ENCODE measurements at regions not wholly inside any gene's neighbourhood (a gene's known extent, or its start where the extent isn't known, plus 50 kb on each side); places are given as distances from the start of the nearest gene placed in this dataset.

- FAIRE-seq, result no peak
- CTCF ChIA-PET, result no interaction called here
- Histone ChIP-seq H3K4me3 (no peak overlapping the region), H4K20me1 (ENCODE audit: control insufficient read depth, insufficient read depth) (no peaks in the 10 kb centered on the region), H3K27me3 (replicated peaks in 1 of 2; ENCODE audit: control insufficient read depth in 2 of 2, insufficient read depth in 2 of 2, low read length in 1 of 2) (no peaks in the 10 kb centered on the region), H3K4me2 (ENCODE audit: control insufficient read depth, insufficient read depth) (no peak overlapping the region), H3K36me3 (ENCODE audit: control insufficient read depth in 2 of 2, insufficient read depth in 2 of 2, low read length in 1 of 2) (no peaks in the 10 kb centered on the region), H3K9me3 (replicated peaks; ENCODE audit: control insufficient read depth, insufficient read depth, low read length) (no peaks in the 10 kb centered on the region), H3K27ac (ENCODE audit: control insufficient read depth, insufficient read depth) (no peak overlapping the region), H2AFZ (ENCODE audit: control insufficient read depth, low read depth, low read length) (no peak overlapping the region), H3K9ac (ENCODE audit: control insufficient read depth, insufficient read depth, low read length) (no peak overlapping the region), H3K79me2 (ENCODE audit: control insufficient read depth, insufficient read depth, low read length) (no peaks in the 10 kb centered on the region), H3K4me1 (ENCODE audit: control insufficient read depth, insufficient read depth, low read length) (no peaks in the 10 kb centered on the region)
- no TSS peak for BruUV-seq (replicated peaks)
- 9% methylated on average over 5 of the region's 5 CpGs for WGBS (ENCODE audit: insufficient coverage, insufficient replicate concordance, low lambda C conversion rate, missing lambda C conversion rate)
- no peak for ATAC-seq
- SMC1A ChIA-PET (ENCODE audit: uncharacterized antibody, unreplicated experiment), result no interaction called here
- intact Hi-C loops (cut with micrococcal nuclease; ENCODE audit: unreplicated experiment) (no loop called here), in situ Hi-C loops (cut with MboI) (no loop called here)
- RAD21 ChIA-PET (ENCODE audit: unreplicated experiment), result no interaction called here
- no peak for DNase-seq (ENCODE audit: low read depth, low spot score)
- no peak for TF ChIP-seq ATF7 (IDR thresholded peaks at IDR 0.05; ENCODE audit: low read depth)
- no peak for TF ChIP-seq E4F1 (IDR thresholded peaks at IDR 0.05; ENCODE audit: borderline replicate concordance, partially characterized antibody)
- POLR2A ChIA-PET, result no interaction called here
Observed at GRCh38 chr1:218942431-218942830, 231.2 kb upstream of the LYPLAL1 start.

- ATAC-seq, result no peak
- Histone ChIP-seq H3K79me2 (ENCODE audit: control insufficient read depth, insufficient read depth, low read length) (no peaks in the 10 kb centered on the region), H3K4me1 (ENCODE audit: control insufficient read depth, insufficient read depth, low read length) (no peaks in the 10 kb centered on the region), H3K36me3 (ENCODE audit: control insufficient read depth in 2 of 2, insufficient read depth in 2 of 2, low read length in 1 of 2) (no peaks in the 10 kb centered on the region), H3K4me2 (ENCODE audit: control insufficient read depth, insufficient read depth) (no peak overlapping the region), H2AFZ (ENCODE audit: control insufficient read depth, low read depth, low read length) (no peak overlapping the region), H3K4me3 (no peak overlapping the region), H4K20me1 (ENCODE audit: control insufficient read depth, insufficient read depth) (no peaks in the 10 kb centered on the region), H3K9me3 (replicated peaks; ENCODE audit: control insufficient read depth, insufficient read depth, low read length) (no peaks in the 10 kb centered on the region), H3K27ac (ENCODE audit: control insufficient read depth, insufficient read depth) (no peak overlapping the region), H3K27me3 (replicated peaks in 1 of 2; ENCODE audit: control insufficient read depth in 2 of 2, insufficient read depth in 2 of 2, low read length in 1 of 2) (no peaks in the 10 kb centered on the region), H3K9ac (ENCODE audit: control insufficient read depth, insufficient read depth, low read length) (no peak overlapping the region)
- BruUV-seq (replicated peaks), result no TSS peak
- CTCF ChIA-PET, result interaction anchor here (0.7 kb wide), 1 partner anchor 35 kb away, joined by 3 read pairs; no protein-coding TSS in a partner anchor
- SMC1A ChIA-PET (ENCODE audit: uncharacterized antibody, unreplicated experiment), result no interaction called here
- whole genome bisulfite sequencing (ENCODE audit: insufficient coverage, insufficient replicate concordance, low lambda C conversion rate, missing lambda C conversion rate), result 6% methylated on average over 2 of the region's 2 CpGs
- POLR2A ChIA-PET, result no interaction called here
- in situ Hi-C loops (cut with MboI) (no loop called here), intact Hi-C loops (cut with micrococcal nuclease; ENCODE audit: unreplicated experiment) (no loop called here)
- FAIRE-seq, result no peak
- RAD21 ChIA-PET (ENCODE audit: unreplicated experiment), result no interaction called here
- DNase-seq (ENCODE audit: low read depth, low spot score), result no peak
- TF ChIP-seq NBN (IDR thresholded peaks at IDR 0.05), result no peak
- no peak for TF ChIP-seq HCFC1 (IDR thresholded peaks at IDR 0.05; ENCODE audit: low read length)
- no peak for TF ChIP-seq BCL3 (IDR thresholded peaks at IDR 0.05; ENCODE audit: borderline replicate concordance, insufficient read depth, low read depth, low read length, poor library complexity, severe bottlenecking)
- TF ChIP-seq BMI1 (IDR thresholded peaks at IDR 0.05; ENCODE audit: borderline replicate concordance), result no peak
- no peak for TF ChIP-seq STAT1 (conservative IDR thresholded peaks at IDR 0.05)
- TF ChIP-seq HDAC2 (IDR thresholded peaks at IDR 0.05), result no peak
- no peak for TF ChIP-seq EED (IDR thresholded peaks at IDR 0.05; ENCODE audit: low read depth)
- no peak for TF ChIP-seq NR2C1 (IDR thresholded peaks at IDR 0.05)
- no peak for TF ChIP-seq BCLAF1 (IDR thresholded peaks at IDR 0.05)
- TF ChIP-seq YBX1 (IDR thresholded peaks at IDR 0.05), result no peak
- no peak for TF ChIP-seq SIX5 (IDR thresholded peaks at IDR 0.05; ENCODE audit: low read depth, low read length, severe bottlenecking)
- no peak for TF ChIP-seq CBX5 (IDR thresholded peaks at IDR 0.05; ENCODE audit: low read depth)
Observed at GRCh38 chr1:218943371-218943770, 230.3 kb upstream of the LYPLAL1 start.

Measured in GM12878 (cell line).